Right lobe of liver (tissue), 4 donors: ENCODE measurements at regions not wholly inside any gene's neighbourhood (a gene's known extent, or its start where the extent isn't known, plus 50 kb on each side); places are given as distances from the start of the nearest gene placed in this dataset.

Experiments
- POLR2A ChIP-seq: fragments of 450-650 bp; IDR thresholded peaks from one replicate; pipeline ENCODE4 v1.6.1; 2017; ENCODE audit warnings: antibody characterized with exemption, mild to moderate bottlenecking
- TF ChIP-seq, protein P1 (sequence below), 4 donors: fragments of 200-600 bp in 3 of 4; fragments of 450-650 bp in 1 of 4; IDR thresholded peaks; one replicate each; pipeline versions ENCODE4 v1.5.1 to v1.8.0; 2016 to 2022; ENCODE audit warnings: antibody characterized with exemption in 4 of 4, mild to moderate bottlenecking in 2 of 4
- donor health status: DM: no; HTN: no; CAD: no.
- donor health status: DM: no; HTN: no; CAD: no.
- donor health status: DM: no; HTN: yes; CAD: no.

DNA sequence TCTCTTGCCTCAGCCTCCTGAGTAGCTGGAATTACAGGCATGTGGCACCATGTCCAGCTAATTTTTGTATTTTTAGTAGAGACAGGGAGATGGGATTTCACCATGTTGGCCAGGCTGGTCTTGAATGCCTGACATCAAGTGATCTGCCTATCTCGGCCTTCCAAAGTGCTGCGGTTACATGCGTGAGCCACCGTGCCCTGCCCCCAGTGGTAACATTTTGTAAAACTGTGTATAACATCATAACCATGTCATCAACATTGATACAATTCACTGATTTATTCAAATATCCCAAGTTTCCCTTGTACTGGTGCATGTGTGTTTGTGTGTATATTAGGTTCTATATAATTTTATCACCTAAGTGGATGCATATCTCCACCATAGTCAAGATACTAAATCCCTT lies 70.0 kb downstream of the PDCL3 start:
- TF ChIP-seq, protein P1, sequence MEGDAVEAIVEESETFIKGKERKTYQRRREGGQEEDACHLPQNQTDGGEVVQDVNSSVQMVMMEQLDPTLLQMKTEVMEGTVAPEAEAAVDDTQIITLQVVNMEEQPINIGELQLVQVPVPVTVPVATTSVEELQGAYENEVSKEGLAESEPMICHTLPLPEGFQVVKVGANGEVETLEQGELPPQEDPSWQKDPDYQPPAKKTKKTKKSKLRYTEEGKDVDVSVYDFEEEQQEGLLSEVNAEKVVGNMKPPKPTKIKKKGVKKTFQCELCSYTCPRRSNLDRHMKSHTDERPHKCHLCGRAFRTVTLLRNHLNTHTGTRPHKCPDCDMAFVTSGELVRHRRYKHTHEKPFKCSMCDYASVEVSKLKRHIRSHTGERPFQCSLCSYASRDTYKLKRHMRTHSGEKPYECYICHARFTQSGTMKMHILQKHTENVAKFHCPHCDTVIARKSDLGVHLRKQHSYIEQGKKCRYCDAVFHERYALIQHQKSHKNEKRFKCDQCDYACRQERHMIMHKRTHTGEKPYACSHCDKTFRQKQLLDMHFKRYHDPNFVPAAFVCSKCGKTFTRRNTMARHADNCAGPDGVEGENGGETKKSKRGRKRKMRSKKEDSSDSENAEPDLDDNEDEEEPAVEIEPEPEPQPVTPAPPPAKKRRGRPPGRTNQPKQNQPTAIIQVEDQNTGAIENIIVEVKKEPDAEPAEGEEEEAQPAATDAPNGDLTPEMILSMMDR (IDR thresholded peaks at IDR 0.05): no peak
- no peak for TF ChIP-seq POLR2A
